Esophagus muscularis mucosa (tissue), 3 donors: ENCODE measurements at regions not wholly inside any gene's neighbourhood (a gene's known extent, or its start where the extent isn't known, plus 50 kb on each side); places are given as distances from the start of the nearest gene placed in this dataset.

Source experiments
- CTCF ChIP-seq, 3 experiments: fragments of 200-600 bp in 2 of 3; fragments of 450-650 bp in 1 of 3; sonication (generic) in 2 of 3; IDR thresholded peaks; one replicate each; pipeline ENCODE4 v1.5.1; 2017 to 2019; ENCODE audit warnings: antibody characterized with exemption in 3 of 3, mild to moderate bottlenecking in 2 of 3, moderate library complexity in 1 of 3
- POLR2AphosphoS5 ChIP-seq, 2 donors: sonication (generic); formaldehyde crosslinking; IDR thresholded peaks; one replicate each; pipeline ENCODE4 v1.6.1; 2017; ENCODE audit warnings: antibody characterized with exemption in 2 of 2

GRCh38 chr13:85640727-85641126 lies 158.5 kb downstream of the SLITRK6 start:
- TF ChIP-seq CTCF (IDR thresholded peaks at IDR 0.05) (no peak), POLR2AphosphoS5 (IDR thresholded peaks at IDR 0.05) (no peak)
